Fibroblast of lung (primary cell): ENCODE measurements at regions not wholly inside any gene's neighbourhood (a gene's known extent, or its start where the extent isn't known, plus 50 kb on each side); places are given as distances from the start of the nearest gene placed in this dataset.

ENCODE experiments used
- DNase-seq, 2 donors: peaks; one replicate each; pipeline versions ENCODE4 v3.0.0 to v3.0.0-alpha.2; 2010; ENCODE audit warnings: low read depth in 2 of 2
- H2AFZ ChIP-seq: 2 replicates; pipeline ENCODE4 v1.5.1; 2012; ENCODE audit warnings: low read length, control low read depth, inconsistent platforms
- H3K27ac ChIP-seq: 2 replicates; pipeline ENCODE4 v1.5.1; 2011; ENCODE audit warnings: low read length, control low read depth; ENCODE audit not compliant: insufficient read depth
- H3K27me3 ChIP-seq: 2 replicates; pipeline ENCODE4 v1.5.1; 2011; ENCODE audit warnings: mild to moderate bottlenecking, low read length; ENCODE audit not compliant: control insufficient read depth, insufficient read depth
- H3K36me3 ChIP-seq: 2 replicates; pipeline ENCODE4 v1.5.1; 2011; ENCODE audit warnings: low read length; ENCODE audit not compliant: control insufficient read depth, insufficient read depth
- H3K4me1 ChIP-seq: 2 replicates; pipeline ENCODE4 v1.5.1; 2011; ENCODE audit warnings: low read length; ENCODE audit not compliant: control insufficient read depth, insufficient read depth; ENCODE audit errors: extremely low read depth
- H3K4me2 ChIP-seq: 2 replicates; pipeline ENCODE4 v1.5.1; 2011; ENCODE audit warnings: low read length, control low read depth; ENCODE audit not compliant: insufficient read depth; ENCODE audit errors: extremely low read depth
- H3K4me3 ChIP-seq, 4 experiments: fragments of 200-600 bp in 1 of 4; sonication (generic) in 1 of 4; replicated peaks in 1 of 4; 2 replicates each; pipeline ENCODE4 v1.5.1; 2011 to 2016; ENCODE audit warnings: low read length in 4 of 4, low read depth in 3 of 4, mild to moderate bottlenecking in 3 of 4, control low read depth in 2 of 4, inconsistent platforms in 1 of 4, mixed read lengths in 1 of 4; ENCODE audit not compliant: insufficient read depth in 1 of 4; ENCODE audit errors: control extremely low read depth in 1 of 4
- H3K79me2 ChIP-seq: 2 replicates; pipeline ENCODE4 v1.5.1; 2012; ENCODE audit warnings: mild to moderate bottlenecking, low read length, inconsistent platforms; ENCODE audit not compliant: control insufficient read depth, insufficient read depth
- H3K9ac ChIP-seq: 2 replicates; pipeline ENCODE4 v1.5.1; 2011; ENCODE audit warnings: mild to moderate bottlenecking, low read length, control low read depth; ENCODE audit not compliant: insufficient read depth
- H3K9me3 ChIP-seq: 2 replicates; pipeline ENCODE4 v1.5.1; 2012; ENCODE audit warnings: low read depth, low read length; ENCODE audit not compliant: control insufficient read depth, insufficient read depth
- H4K20me1 ChIP-seq: 2 replicates; pipeline ENCODE4 v1.5.1; 2011; ENCODE audit warnings: low read length; ENCODE audit not compliant: control insufficient read depth, insufficient read depth; ENCODE audit errors: extremely low read depth
- EZH2 ChIP-seq: IDR thresholded peaks from 2 replicates; pipeline ENCODE4 v1.5.1; 2012; ENCODE audit warnings: low read length, control low read depth, mild to moderate bottlenecking; ENCODE audit errors: missing control alignments
- TF ChIP-seq, protein P1 (sequence below), 2 donors: IDR thresholded peaks in 1 of 2; conservative IDR thresholded peaks in 1 of 2; 1 replicate in 1 of 2; 2 replicates in 1 of 2; pipeline ENCODE4 v1.5.1; 2011 to 2012; ENCODE audit warnings: low read length in 2 of 2, control low read depth in 1 of 2, inconsistent platforms in 1 of 2, low read depth in 1 of 2, mild to moderate bottlenecking in 1 of 2

DNA sequence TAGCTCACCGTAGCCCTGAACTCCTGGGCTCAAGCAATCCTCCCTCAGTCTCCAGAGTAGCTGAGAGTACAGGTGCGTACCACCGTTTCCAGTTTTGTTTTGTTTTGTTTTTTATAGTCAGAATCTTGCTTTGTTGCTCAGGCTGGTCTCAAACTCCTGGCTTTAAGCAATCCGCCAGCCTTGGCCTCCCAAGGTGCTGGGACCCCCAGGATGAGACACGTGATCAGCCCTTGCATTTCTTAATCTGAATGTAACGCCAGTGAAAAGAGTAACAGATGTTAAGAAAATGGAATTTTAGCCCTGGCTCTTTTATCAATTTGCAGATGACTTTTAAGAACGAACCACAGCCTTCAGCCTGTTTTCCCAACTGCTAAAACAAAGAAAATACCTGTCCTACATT lies 451.3 kb downstream of the SHQ1 start:
- Histone ChIP-seq H2AFZ (no peak overlapping the region), H3K27me3 (no peaks in the 10 kb centered on the region), H4K20me1 (peaks cover 1% of the 10 kb centered on the region), H3K4me3 (no peak overlapping the region), H3K79me2 (peaks cover 35% of the 10 kb centered on the region), H3K4me2 (no peak overlapping the region), H3K9ac (no peak overlapping the region), H3K4me1 (no peaks in the 10 kb centered on the region), H3K36me3 (no peaks in the 10 kb centered on the region), H3K27ac (no peak overlapping the region), H3K9me3 (no peaks in the 10 kb centered on the region)
- DNase-seq = no peak
- TF ChIP-seq, protein P1, sequence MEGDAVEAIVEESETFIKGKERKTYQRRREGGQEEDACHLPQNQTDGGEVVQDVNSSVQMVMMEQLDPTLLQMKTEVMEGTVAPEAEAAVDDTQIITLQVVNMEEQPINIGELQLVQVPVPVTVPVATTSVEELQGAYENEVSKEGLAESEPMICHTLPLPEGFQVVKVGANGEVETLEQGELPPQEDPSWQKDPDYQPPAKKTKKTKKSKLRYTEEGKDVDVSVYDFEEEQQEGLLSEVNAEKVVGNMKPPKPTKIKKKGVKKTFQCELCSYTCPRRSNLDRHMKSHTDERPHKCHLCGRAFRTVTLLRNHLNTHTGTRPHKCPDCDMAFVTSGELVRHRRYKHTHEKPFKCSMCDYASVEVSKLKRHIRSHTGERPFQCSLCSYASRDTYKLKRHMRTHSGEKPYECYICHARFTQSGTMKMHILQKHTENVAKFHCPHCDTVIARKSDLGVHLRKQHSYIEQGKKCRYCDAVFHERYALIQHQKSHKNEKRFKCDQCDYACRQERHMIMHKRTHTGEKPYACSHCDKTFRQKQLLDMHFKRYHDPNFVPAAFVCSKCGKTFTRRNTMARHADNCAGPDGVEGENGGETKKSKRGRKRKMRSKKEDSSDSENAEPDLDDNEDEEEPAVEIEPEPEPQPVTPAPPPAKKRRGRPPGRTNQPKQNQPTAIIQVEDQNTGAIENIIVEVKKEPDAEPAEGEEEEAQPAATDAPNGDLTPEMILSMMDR (conservative IDR thresholded peaks at IDR 0.05 in 1 of 2, IDR thresholded peaks at IDR 0.05 in 1 of 2; ENCODE audit: low read depth in 1 of 2, low read length in 2 of 2) = no peak
- no peak for TF ChIP-seq EZH2

DNA sequence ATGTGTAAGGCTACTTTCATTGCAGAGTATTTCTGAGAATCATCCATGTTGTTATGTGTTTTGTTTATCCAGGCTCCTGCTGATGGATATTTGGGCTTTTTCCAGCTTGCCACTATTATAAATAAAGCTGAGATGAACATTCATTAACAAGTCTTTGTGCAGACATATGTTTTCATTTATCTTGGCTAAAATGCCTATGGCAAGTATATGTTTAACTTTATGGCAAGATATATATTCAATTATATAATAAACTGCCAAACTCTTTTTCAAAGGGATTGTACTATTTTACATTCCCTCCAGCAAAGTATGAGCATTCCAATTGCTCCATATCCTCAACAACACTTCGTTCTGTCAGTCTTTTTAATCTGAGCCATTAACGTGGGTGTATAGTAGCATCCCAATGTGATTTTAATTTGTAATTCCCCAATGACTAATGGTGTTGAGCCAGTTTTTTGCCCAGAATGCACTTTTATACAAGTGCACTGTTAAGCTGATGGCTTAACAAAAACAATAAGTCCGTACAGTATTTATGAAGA lies 452.4 kb downstream of the SHQ1 start:
- Histone ChIP-seq H3K9ac (no peak overlapping the region), H3K27me3 (no peaks in the 10 kb centered on the region), H2AFZ (no peak overlapping the region), H3K9me3 (no peaks in the 10 kb centered on the region), H4K20me1 (peaks cover 1% of the 10 kb centered on the region), H3K4me3 (no peak overlapping the region), H3K4me1 (no peaks in the 10 kb centered on the region), H3K36me3 (no peaks in the 10 kb centered on the region), H3K4me2 (peak overlapping the region; percentile 17), H3K27ac (no peak overlapping the region), H3K79me2 (peaks cover 33% of the 10 kb centered on the region)
- DNase-seq = peak; percentile 14 to 52
- no peak for TF ChIP-seq EZH2
- TF ChIP-seq, protein P1 (conservative IDR thresholded peaks at IDR 0.05 in 1 of 2, IDR thresholded peaks at IDR 0.05 in 1 of 2; ENCODE audit: low read depth in 1 of 2, low read length in 2 of 2) = no peak

DNA sequence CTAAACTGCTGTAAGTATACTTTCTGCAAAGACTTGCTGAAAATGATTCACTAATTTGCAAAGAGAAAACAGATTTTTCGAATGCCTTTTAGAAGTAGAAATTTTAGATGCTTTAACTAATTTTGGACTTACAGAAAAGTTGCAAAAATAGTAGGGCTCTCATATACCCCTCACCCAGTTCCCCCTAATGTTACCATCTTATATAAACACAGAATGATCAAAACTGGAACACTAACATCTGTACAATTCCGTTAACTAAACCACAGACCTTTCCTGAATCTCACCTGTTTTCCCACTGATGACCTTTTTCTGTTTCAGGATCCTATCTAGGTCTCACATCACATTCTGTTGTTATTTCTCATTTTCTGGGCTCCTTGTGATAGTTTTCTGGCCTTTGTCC lies 454.8 kb downstream of the SHQ1 start:
- Histone ChIP-seq H3K9me3 (no peaks in the 10 kb centered on the region), H3K79me2 (peaks cover 26% of the 10 kb centered on the region), H2AFZ (no peak overlapping the region), H3K9ac (no peak overlapping the region), H3K27me3 (no peaks in the 10 kb centered on the region), H3K4me3 (no peak overlapping the region), H3K36me3 (no peaks in the 10 kb centered on the region), H4K20me1 (no peaks in the 10 kb centered on the region), H3K4me2 (no peak overlapping the region), H3K4me1 (no peaks in the 10 kb centered on the region), H3K27ac (no peak overlapping the region)
- DNase-seq = no peak
- TF ChIP-seq EZH2 = no peak
